ENCODE measurements at regions not wholly inside any gene's neighbourhood (a gene's known extent, or its start where the extent isn't known, plus 50 kb on each side); places are given as distances from the start of the nearest gene placed in this dataset.

DNA sequence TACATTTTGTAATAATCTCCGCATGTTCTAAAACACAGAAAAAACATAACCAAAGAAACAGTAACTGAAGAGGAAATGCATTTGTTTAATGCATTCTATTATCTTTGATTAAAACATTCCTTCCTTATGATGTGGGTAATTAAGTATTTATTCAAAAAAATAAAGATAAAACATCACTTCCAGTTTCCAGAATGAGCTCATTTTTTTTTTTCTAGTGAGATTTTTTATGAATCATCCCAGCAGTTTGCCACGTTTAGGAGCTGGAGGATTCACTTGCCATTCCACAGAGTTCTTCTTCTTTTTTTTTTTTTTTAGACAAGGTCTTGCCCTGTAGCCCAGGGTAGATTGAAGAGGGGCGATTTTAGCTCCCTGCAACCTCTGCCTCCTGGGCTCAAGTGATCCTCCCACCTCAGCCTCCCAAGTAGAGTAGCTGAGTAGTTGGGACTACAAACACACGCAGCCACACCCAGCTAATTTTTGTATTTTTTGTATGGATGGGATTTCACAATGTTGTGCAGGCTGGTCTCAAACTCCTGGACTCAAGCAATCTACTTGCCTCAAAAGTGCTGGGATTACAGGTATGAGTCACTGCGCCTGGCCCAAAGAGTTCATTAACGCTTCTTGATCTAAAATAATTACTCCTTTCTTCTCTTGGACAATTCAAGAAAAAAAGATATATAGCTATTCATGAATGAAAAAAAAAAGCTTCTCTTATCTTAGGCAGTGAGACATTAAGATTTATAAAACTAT lies 177.3 kb downstream of the DKK1 start:
- FAIRE-seq (no peak), DNase-seq (ENCODE audit: low read depth, low spot score) (peak; percentile 35)
- no peaks in the 10 kb centered on the region for H3K79me2 ChIP-seq (ENCODE audit: control insufficient read depth, insufficient read depth, low read length)
- H3K27me3 ChIP-seq (ENCODE audit: control insufficient read depth in 2 of 2, insufficient read depth in 2 of 2, low read length in 2 of 2), result no peaks in the 10 kb centered on the region
- no peaks in the 10 kb centered on the region for H3K9me3 ChIP-seq (replicated peaks; ENCODE audit: control insufficient read depth, insufficient read depth, low read length)
- peak overlapping the region; percentile 62 for H3K4me2 ChIP-seq (ENCODE audit: insufficient read depth, low read length)
- H2AFZ ChIP-seq (ENCODE audit: low read depth, low read length), result peak overlapping the region; percentile 84
- intact Hi-C loops (cut with micrococcal nuclease), result no loop called here
- H3K9me1 ChIP-seq (replicated peaks; ENCODE audit: control insufficient read depth, extremely low read depth, insufficient read depth, low read length), result no peaks in the 10 kb centered on the region
- CTCF ChIA-PET, result interaction anchor here (0.8 to 11.1 kb wide), 13 partner anchors 16 to 289 kb away, joined by 3 to 630 read pairs (median 4); partner anchors contain the start of gene DKK1
- H3K27ac ChIP-seq (ENCODE audit: insufficient read depth, low read depth, low read length), result peak overlapping the region; percentile 43
- TF ChIP-seq FOS (IDR thresholded peaks at IDR 0.05; ENCODE audit: borderline replicate concordance, insufficient read depth, low read length), result peak; percentile 48
- no peak for TF ChIP-seq GATA2 (IDR thresholded peaks at IDR 0.05; ENCODE audit: insufficient read depth, insufficient read length, low read depth, low read length)
- no peak for TF ChIP-seq CTCF (IDR thresholded peaks at IDR 0.05; ENCODE audit: extremely low read depth in 1 of 2, insufficient read depth in 1 of 2, low read depth in 1 of 2, low read length in 2 of 2)
- no peak overlapping the region for H3K4me3 ChIP-seq (replicated peaks in 1 of 3; ENCODE audit: insufficient read depth in 1 of 3, low read depth in 1 of 3, low read length in 3 of 3)
- peak overlapping the region; percentile 19 for H3K9ac ChIP-seq (replicated peaks; ENCODE audit: extremely low read depth, insufficient read depth, low read length)
- no peaks in the 10 kb centered on the region for H4K20me1 ChIP-seq (replicated peaks; ENCODE audit: control insufficient read depth, extremely low read depth, insufficient read depth, low read length)
- dilution Hi-C loops (cut with MboI; ENCODE audit: extremely low pct_ligation_motif_present, low sequenced_read_pairs), result no loop called here
- BruUV-seq (replicated peaks), result no TSS peak
- POLR2A ChIA-PET, result interaction anchor here (0.6 to 2.8 kb wide), 3 partner anchors 60 to 178 kb away, joined by 3 to 12 read pairs (median 11); partner anchors contain the start of gene DKK1
- no peaks in the 10 kb centered on the region for H3K36me3 ChIP-seq (ENCODE audit: control insufficient read depth in 2 of 2, extremely low read depth in 1 of 2, insufficient read depth in 2 of 2, low read length in 2 of 2)
- peaks cover 37% of the 10 kb centered on the region for H3K4me1 ChIP-seq (ENCODE audit: control insufficient read depth, extremely low read depth, insufficient read depth, low read length)

GRCh38 chr10:52499281-52499680 lies 185.2 kb downstream of the DKK1 start:
- H3K27me3 ChIP-seq (ENCODE audit: control insufficient read depth in 2 of 2, insufficient read depth in 2 of 2, low read length in 2 of 2), result no peaks in the 10 kb centered on the region
- intact Hi-C loops (cut with micrococcal nuclease) (no loop called here), dilution Hi-C loops (cut with MboI; ENCODE audit: extremely low pct_ligation_motif_present, low sequenced_read_pairs) (no loop called here)
- no peaks in the 10 kb centered on the region for H3K9me1 ChIP-seq (replicated peaks; ENCODE audit: control insufficient read depth, extremely low read depth, insufficient read depth, low read length)
- H3K9ac ChIP-seq (replicated peaks; ENCODE audit: extremely low read depth, insufficient read depth, low read length), result no peak overlapping the region
- BruUV-seq (replicated peaks), result no TSS peak
- no peak overlapping the region for H3K4me2 ChIP-seq (ENCODE audit: insufficient read depth, low read length)
- H3K4me3 ChIP-seq (replicated peaks in 1 of 3; ENCODE audit: insufficient read depth in 1 of 3, low read depth in 1 of 3, low read length in 3 of 3), result no peak overlapping the region
- H4K20me1 ChIP-seq (replicated peaks; ENCODE audit: control insufficient read depth, extremely low read depth, insufficient read depth, low read length), result no peaks in the 10 kb centered on the region
- H3K79me2 ChIP-seq (ENCODE audit: control insufficient read depth, insufficient read depth, low read length), result no peaks in the 10 kb centered on the region
- H3K36me3 ChIP-seq (ENCODE audit: control insufficient read depth in 2 of 2, extremely low read depth in 1 of 2, insufficient read depth in 2 of 2, low read length in 2 of 2), result no peaks in the 10 kb centered on the region
- H2AFZ ChIP-seq (ENCODE audit: low read depth, low read length), result no peak overlapping the region
- CTCF ChIA-PET, result interaction anchor here (1.1 to 1.4 kb wide), 2 partner anchors 10 to 191 kb away, joined by 4 read pairs; no protein-coding TSS in a partner anchor
- H3K4me1 ChIP-seq (ENCODE audit: control insufficient read depth, extremely low read depth, insufficient read depth, low read length), result no peaks in the 10 kb centered on the region
- DNase-seq (ENCODE audit: low read depth, low spot score), result no peak
- H3K9me3 ChIP-seq (replicated peaks; ENCODE audit: control insufficient read depth, insufficient read depth, low read length), result no peaks in the 10 kb centered on the region
- FAIRE-seq, result no peak
- POLR2A ChIA-PET, result no interaction called here
- TF ChIP-seq JUN (IDR thresholded peaks at IDR 0.05; ENCODE audit: borderline replicate concordance, insufficient read depth, insufficient read length, low read depth) (no peak), EZH2 (IDR thresholded peaks at IDR 0.05; ENCODE audit: borderline replicate concordance, low read depth, low read length, severe bottlenecking) (no peak), POLR2AphosphoS5 (IDR thresholded peaks at IDR 0.05; ENCODE audit: insufficient read depth, low read depth, low read length) (no peak), POLR2A (IDR thresholded peaks at IDR 0.05; ENCODE audit: low read depth, low read length) (no peak), GATA2 (IDR thresholded peaks at IDR 0.05; ENCODE audit: insufficient read depth, insufficient read length, low read depth, low read length) (no peak), MAX (IDR thresholded peaks at IDR 0.05; ENCODE audit: insufficient read depth, insufficient read length) (no peak), CTCF (IDR thresholded peaks at IDR 0.05; ENCODE audit: extremely low read depth in 1 of 2, insufficient read depth in 1 of 2, low read depth in 1 of 2, low read length in 2 of 2) (no peak), FOS (IDR thresholded peaks at IDR 0.05; ENCODE audit: borderline replicate concordance, insufficient read depth, low read length) (no peak), MYC (IDR thresholded peaks at IDR 0.05; ENCODE audit: low read depth, low read length) (no peak)
- no peak overlapping the region for H3K27ac ChIP-seq (ENCODE audit: insufficient read depth, low read depth, low read length)
